ENCODE measurements at regions not wholly inside any gene's neighbourhood (a gene's known extent, or its start where the extent isn't known, plus 50 kb on each side); places are given as distances from the start of the nearest gene placed in this dataset.

DNA sequence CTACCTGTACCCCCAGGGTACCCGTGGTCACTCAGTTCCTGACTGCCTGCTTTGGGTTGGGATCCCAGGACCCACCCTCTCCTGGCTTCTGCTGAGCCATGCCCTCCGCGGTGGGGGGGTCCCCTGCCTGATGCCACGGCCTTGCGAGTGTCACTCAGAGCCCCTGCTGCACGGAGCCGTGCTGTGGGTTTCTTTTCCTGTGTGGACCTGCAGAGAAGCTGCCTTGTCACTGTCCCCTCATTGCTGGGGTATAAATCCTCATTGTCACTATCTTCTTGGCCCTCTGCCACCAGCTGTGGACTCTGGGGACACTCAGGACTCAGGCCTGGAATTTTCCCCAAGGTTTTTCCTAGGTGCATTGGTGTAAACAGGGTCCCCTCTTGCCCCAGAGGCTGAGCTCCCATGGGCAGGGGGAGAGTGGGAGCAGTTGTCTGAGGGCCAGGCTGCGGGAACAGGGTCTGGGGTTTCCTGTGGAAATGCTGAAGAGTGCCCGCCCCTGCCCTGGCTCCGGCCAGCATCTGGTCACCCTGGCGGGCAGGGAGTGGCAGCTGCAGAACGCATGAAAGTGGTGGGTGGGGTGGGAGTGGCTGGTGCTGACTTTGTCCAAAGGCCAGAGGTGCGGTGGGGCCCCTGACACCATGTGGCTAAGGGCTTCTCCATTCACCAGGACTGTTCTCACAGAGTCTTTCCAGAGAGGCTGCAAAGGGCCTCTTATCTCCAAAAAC is 191.7 kb downstream of the GOLGA6L6 start:
- no peak for TF ChIP-seq CTCF (IDR thresholded peaks at IDR 0.05; ENCODE audit: insufficient read depth, low read length, severe bottlenecking)
- Histone ChIP-seq H3K36me3 (ENCODE audit: control insufficient read depth, insufficient read depth, low read length) (no peaks in the 10 kb centered on the region), H3K4me3 (ENCODE audit: low read depth, low read length) (no peak overlapping the region), H3K27me3 (ENCODE audit: control insufficient read depth, insufficient read depth, low read length) (no peaks in the 10 kb centered on the region)
- FAIRE-seq = peak; percentile 95
- no peak for DNase-seq (ENCODE audit: low read depth)

DNA sequence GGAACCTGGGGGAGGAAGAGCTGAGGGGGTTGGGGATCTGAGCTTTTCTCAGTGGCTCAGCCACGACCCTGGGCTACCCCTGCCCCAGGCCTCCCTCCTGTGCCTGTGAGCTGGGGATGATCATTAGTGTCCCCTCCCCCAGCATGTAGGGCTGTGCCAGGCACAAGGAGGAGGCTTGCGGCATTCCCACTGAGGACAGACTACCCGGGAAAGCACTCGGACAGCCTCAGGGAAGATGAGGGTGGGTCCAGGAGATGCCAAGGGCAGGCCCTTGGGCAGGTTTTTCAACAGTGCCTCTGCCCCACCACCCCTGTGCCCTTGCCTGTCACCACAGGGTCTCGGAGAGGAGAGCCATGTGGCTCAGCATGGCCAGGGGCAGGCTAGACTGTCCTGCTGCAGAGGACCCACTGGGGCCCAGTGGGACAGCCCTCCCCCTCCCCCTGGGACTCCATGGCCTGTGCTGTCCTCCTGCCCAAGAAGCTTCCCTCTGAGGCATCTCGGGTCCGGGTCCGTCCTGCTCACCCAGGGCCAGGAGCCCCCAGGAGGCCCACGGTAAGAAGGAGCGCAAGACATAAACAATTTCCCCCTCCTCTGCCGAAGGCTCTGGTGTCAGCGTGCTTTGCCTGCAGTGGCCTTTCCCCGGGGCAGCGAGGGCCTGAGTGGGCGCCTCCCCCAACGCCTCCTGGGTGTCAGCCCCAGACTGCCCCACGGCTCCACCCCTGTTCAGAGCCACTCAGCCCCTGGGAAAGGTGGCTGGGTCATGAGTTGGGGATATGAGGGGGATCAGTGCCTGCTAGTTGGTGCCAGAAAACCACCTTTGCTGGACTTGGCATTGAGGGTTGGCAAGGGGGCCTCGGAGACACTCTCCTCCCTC is 192.5 kb downstream of the GOLGA6L6 start:
- FAIRE-seq (peak; percentile 36), DNase-seq (ENCODE audit: low read depth) (no peak)
- no peak for TF ChIP-seq CTCF (IDR thresholded peaks at IDR 0.05; ENCODE audit: insufficient read depth, low read length, severe bottlenecking)
- H3K4me3 ChIP-seq (ENCODE audit: low read depth, low read length) = no peak overlapping the region
- no peaks in the 10 kb centered on the region for H3K27me3 ChIP-seq (ENCODE audit: control insufficient read depth, insufficient read depth, low read length)
- no peaks in the 10 kb centered on the region for H3K36me3 ChIP-seq (ENCODE audit: control insufficient read depth, insufficient read depth, low read length)

DNA sequence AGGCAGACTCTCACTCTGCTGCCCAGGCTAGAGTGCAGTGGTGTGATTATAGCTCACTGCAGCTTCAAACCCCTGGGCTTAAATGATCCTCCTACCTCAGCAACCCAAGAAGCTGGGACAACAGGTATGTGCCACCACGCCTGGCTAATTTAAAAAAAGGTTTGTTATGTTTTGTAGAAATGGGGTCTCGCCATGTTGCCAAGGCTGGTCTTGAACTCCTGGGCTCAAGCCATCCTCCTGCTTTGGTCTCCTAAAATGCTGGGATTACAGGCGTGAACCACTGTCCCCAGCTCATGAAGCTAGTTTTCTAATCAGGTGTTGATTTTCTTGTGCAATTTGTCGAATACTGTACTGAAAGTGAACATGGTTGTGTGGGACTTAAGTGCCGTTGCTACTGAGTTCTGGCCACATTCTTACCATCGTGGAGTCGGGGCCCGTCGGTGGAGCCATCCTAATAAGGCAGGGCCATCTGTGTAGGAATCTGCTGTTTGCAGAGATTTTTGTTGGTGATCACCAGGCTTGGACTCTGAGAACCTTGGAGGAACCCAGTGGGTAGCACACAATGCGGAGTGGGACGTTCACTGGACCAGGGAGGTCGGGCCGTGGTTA is 193.2 kb downstream of the GOLGA6L6 start:
- DNase-seq (ENCODE audit: low read depth) = no peak
- peak; percentile 99 for FAIRE-seq
- Histone ChIP-seq H3K27me3 (ENCODE audit: control insufficient read depth, insufficient read depth, low read length) (no peaks in the 10 kb centered on the region), H3K36me3 (ENCODE audit: control insufficient read depth, insufficient read depth, low read length) (no peaks in the 10 kb centered on the region), H3K4me3 (ENCODE audit: low read depth, low read length) (no peak overlapping the region)
- TF ChIP-seq CTCF (IDR thresholded peaks at IDR 0.05; ENCODE audit: insufficient read depth, low read length, severe bottlenecking) = no peak

GRCh38 chr15:20346082-20346805 is 195.4 kb downstream of the GOLGA6L6 start:
- H3K36me3 ChIP-seq (ENCODE audit: control insufficient read depth, insufficient read depth, low read length) = no peaks in the 10 kb centered on the region
- no peak for DNase-seq (ENCODE audit: low read depth)
- no peak overlapping the region for H3K4me3 ChIP-seq (ENCODE audit: low read depth, low read length)
- H3K27me3 ChIP-seq (ENCODE audit: control insufficient read depth, insufficient read depth, low read length) = no peaks in the 10 kb centered on the region
- no peak for FAIRE-seq
- TF ChIP-seq CTCF (IDR thresholded peaks at IDR 0.05; ENCODE audit: insufficient read depth, low read length, severe bottlenecking) = no peak

DNA sequence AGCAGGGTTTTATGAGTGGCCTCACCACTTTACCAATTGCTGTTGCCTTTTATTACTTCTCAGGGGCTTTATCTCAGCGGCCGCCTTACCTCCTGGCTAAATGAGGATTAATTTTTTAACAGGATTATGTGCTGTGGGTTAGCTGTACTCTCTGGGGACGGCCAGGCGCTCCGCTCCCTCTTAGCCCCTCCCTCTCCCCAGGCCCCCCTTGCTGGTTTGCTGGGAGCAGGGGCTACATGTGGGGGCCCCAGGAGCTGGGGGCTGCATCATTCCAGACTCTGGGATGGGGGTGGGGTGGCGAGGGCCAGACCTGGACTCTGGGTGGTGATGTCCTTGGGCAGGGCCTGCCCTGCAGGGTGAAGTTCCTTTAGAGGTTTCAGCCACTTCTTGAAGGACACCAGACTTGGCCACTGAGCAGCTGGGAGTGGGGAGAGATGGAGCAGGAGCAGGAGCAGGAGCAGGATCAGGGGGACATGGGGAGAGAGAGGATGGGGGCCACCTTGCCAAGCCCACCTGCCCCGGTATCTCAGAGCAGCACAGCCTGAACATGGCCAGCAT is 196.1 kb downstream of the GOLGA6L6 start:
- H3K36me3 ChIP-seq (ENCODE audit: control insufficient read depth, insufficient read depth, low read length) = no peaks in the 10 kb centered on the region
- DNase-seq (ENCODE audit: low read depth) (no peak), FAIRE-seq (peak; percentile 97)
- H3K27me3 ChIP-seq (ENCODE audit: control insufficient read depth, insufficient read depth, low read length) = no peaks in the 10 kb centered on the region
- no peak overlapping the region for H3K4me3 ChIP-seq (ENCODE audit: low read depth, low read length)
- no peak for TF ChIP-seq CTCF (IDR thresholded peaks at IDR 0.05; ENCODE audit: insufficient read depth, low read length, severe bottlenecking)
